ENCODE measurements at regions not wholly inside any gene's neighbourhood (a gene's known extent, or its start where the extent isn't known, plus 50 kb on each side); places are given as distances from the start of the nearest gene placed in this dataset.
"Not testable (repeated sequence)": the region's sequence is repeated elsewhere in the genome, so short reads cannot be mapped to it uniquely, and the experiment has no call there.

- no peak for DNase-seq
Observed at GRCh38 chr6:165776691-165777090, 113.7 kb upstream of the PDE10A start.

- DNase-seq: no peak
Observed at GRCh38 chr6:165775721-165776120, 112.7 kb upstream of the PDE10A start.

GRCh38 chr6:165774903-165775601 lies 112.0 kb upstream of the PDE10A start:
- DNase-seq: no peak

GRCh38 chr6:165770397-165771082 lies 107.5 kb upstream of the PDE10A start:
- DNase-seq: no peak

GRCh38 chr6:165769884-165770283 lies 106.8 kb upstream of the PDE10A start:
- no peak for DNase-seq

- no peak for DNase-seq
Observed at GRCh38 chr6:165769401-165769800, 106.4 kb upstream of the PDE10A start.

- no peak for DNase-seq
Observed at GRCh38 chr6:165768961-165769360, 105.9 kb upstream of the PDE10A start.

- DNase-seq: no peak
Observed at GRCh38 chr6:165767228-165767627, 104.2 kb upstream of the PDE10A start.

GRCh38 chr6:165766457-165766856 lies 103.4 kb upstream of the PDE10A start:
- DNase-seq: no peak

GRCh38 chr6:165766026-165766425 lies 103.0 kb upstream of the PDE10A start:
- no peak for DNase-seq

- DNase-seq: not testable (repeated sequence)
Observed at GRCh38 chr6:165765256-165765655, 102.2 kb upstream of the PDE10A start.

GRCh38 chr6:165762876-165763275 lies 99.8 kb upstream of the PDE10A start:
- DNase-seq: no peak

GRCh38 chr6:165762125-165762524 lies 99.1 kb upstream of the PDE10A start:
- no peak for DNase-seq

GRCh38 chr6:165760803-165761185 lies 97.8 kb upstream of the PDE10A start:
- DNase-seq: no peak

- DNase-seq: no peak
Observed at GRCh38 chr6:165760126-165760802, 97.2 kb upstream of the PDE10A start.

- DNase-seq: no peak
Observed at GRCh38 chr6:165758441-165758840, 95.4 kb upstream of the PDE10A start.

GRCh38 chr6:165755583-165755982 lies 92.5 kb upstream of the PDE10A start:
- no peak for DNase-seq

- DNase-seq: no peak
Observed at GRCh38 chr6:165753506-165753905, 90.5 kb upstream of the PDE10A start.

- no peak for DNase-seq
Observed at GRCh38 chr6:165752451-165752850, 89.4 kb upstream of the PDE10A start.

- no peak for DNase-seq
Observed at GRCh38 chr6:165751486-165751885, 88.4 kb upstream of the PDE10A start.

- DNase-seq: no peak
Observed at GRCh38 chr6:165749163-165749562, 86.1 kb upstream of the PDE10A start.

GRCh38 chr6:165748390-165748789 lies 85.3 kb upstream of the PDE10A start:
- no peak for DNase-seq

- no peak for DNase-seq
Observed at GRCh38 chr6:165747963-165748362, 84.9 kb upstream of the PDE10A start.

- DNase-seq: no peak
Observed at GRCh38 chr6:165746331-165746730, 83.3 kb upstream of the PDE10A start.

Data from retina (tissue), 1 donor.